ENCODE measurements at regions not wholly inside any gene's neighbourhood (a gene's known extent, or its start where the extent isn't known, plus 50 kb on each side); places are given as distances from the start of the nearest gene placed in this dataset.

DNA sequence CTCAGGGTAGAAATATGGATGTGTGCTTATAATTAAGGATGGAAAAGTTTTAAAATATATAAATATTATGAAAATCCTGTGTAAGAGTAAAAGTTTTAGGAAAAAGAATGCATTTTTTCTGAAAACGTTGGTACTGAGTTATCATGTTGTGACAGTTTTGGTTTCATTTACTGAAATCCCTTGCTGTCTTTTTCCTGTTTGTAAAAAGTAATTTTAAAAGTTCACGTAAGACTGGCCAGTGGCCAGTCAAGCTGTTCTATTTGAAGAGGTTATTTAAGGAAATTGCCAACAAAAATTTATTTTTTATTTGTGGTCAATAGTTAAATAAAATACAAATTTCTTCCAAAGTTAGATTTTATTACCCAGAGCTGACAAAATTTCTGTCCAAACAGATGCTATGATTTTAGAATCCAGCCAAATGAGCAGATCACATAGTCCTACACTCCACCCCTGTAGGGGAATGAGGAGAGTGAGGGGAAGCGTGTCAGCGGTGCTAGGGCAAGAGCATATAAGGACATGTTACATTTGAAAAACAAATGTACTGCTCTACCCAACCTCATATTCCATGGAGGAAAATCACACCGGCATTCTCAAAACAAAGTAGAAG lies 297.8 kb upstream of the TFPI start:
- Histone ChIP-seq H3K4me1 (ENCODE audit: insufficient read depth, insufficient read length) (no peaks in the 10 kb centered on the region), H3K9me3 (ENCODE audit: insufficient read depth, low read length) (no peaks in the 10 kb centered on the region), H3K36me3 (ENCODE audit: insufficient read depth, insufficient read length, low read length) (no peaks in the 10 kb centered on the region), H3K4me3 (ENCODE audit: insufficient read length, low read depth) (no peak overlapping the region), H3K9ac (ENCODE audit: insufficient read length, low read depth) (no peak overlapping the region), H3K27me3 (ENCODE audit: insufficient read depth, insufficient read length) (no peaks in the 10 kb centered on the region)
- TF ChIP-seq YY1 (IDR thresholded peaks at IDR 0.05; ENCODE audit: insufficient read depth, insufficient read length) (no peak), ZNF274 (IDR thresholded peaks at IDR 0.05; ENCODE audit: low read depth, low read length) (no peak), SUZ12 (IDR thresholded peaks at IDR 0.05; ENCODE audit: extremely low read depth, insufficient read depth, insufficient read length) (no peak)
- DNase-seq (ENCODE audit: low read depth, low spot score): no peak

DNA sequence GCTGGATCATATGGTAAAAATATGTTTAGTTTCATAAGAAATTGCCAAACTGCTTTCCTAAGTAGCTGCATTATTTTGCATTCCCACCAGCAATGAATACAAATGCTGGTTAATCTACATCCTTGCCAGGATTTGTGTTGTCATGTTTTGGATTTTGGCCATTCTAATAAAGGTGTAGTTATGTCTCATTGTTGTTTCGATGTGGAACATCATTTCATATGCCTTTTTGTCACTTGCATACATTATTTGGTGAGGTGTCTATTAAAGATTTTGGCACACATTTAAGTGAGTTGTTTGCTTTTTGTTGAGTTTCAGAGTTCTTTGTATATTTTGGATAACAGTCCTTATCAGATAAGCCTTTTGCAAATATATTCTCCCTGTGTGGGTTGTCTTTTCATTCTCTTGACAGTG lies 299.2 kb upstream of the TFPI start:
- H3K36me3 ChIP-seq (ENCODE audit: insufficient read depth, insufficient read length, low read length): no peaks in the 10 kb centered on the region
- no peaks in the 10 kb centered on the region for H3K4me1 ChIP-seq (ENCODE audit: insufficient read depth, insufficient read length)
- no peaks in the 10 kb centered on the region for H3K27me3 ChIP-seq (ENCODE audit: insufficient read depth, insufficient read length)
- DNase-seq (ENCODE audit: low read depth, low spot score): no peak
- no peak for TF ChIP-seq SUZ12 (IDR thresholded peaks at IDR 0.05; ENCODE audit: extremely low read depth, insufficient read depth, insufficient read length)
- no peak overlapping the region for H3K9ac ChIP-seq (ENCODE audit: insufficient read length, low read depth)
- no peaks in the 10 kb centered on the region for H3K9me3 ChIP-seq (ENCODE audit: insufficient read depth, low read length)
- H3K4me3 ChIP-seq (ENCODE audit: insufficient read length, low read depth): no peak overlapping the region

- Histone ChIP-seq H3K36me3 (ENCODE audit: insufficient read depth, insufficient read length, low read length) (no peaks in the 10 kb centered on the region), H3K9me3 (ENCODE audit: insufficient read depth, low read length) (no peaks in the 10 kb centered on the region), H3K4me3 (ENCODE audit: insufficient read length, low read depth) (no peak overlapping the region), H3K4me1 (ENCODE audit: insufficient read depth, insufficient read length) (no peaks in the 10 kb centered on the region), H3K27me3 (ENCODE audit: insufficient read depth, insufficient read length) (no peaks in the 10 kb centered on the region), H3K9ac (ENCODE audit: insufficient read length, low read depth) (no peak overlapping the region)
- TF ChIP-seq ZNF274 (IDR thresholded peaks at IDR 0.05; ENCODE audit: low read depth, low read length) (no peak), SUZ12 (IDR thresholded peaks at IDR 0.05; ENCODE audit: extremely low read depth, insufficient read depth, insufficient read length) (no peak), YY1 (IDR thresholded peaks at IDR 0.05; ENCODE audit: insufficient read depth, insufficient read length) (no peak)
- no peak for DNase-seq (ENCODE audit: low read depth, low spot score)
Measured at GRCh38 chr2:187854801-187855200, 300.6 kb upstream of the TFPI start.

GRCh38 chr2:187855689-187856088 lies 301.5 kb upstream of the TFPI start:
- H3K9ac ChIP-seq (ENCODE audit: insufficient read length, low read depth): no peak overlapping the region
- no peaks in the 10 kb centered on the region for H3K27me3 ChIP-seq (ENCODE audit: insufficient read depth, insufficient read length)
- H3K4me1 ChIP-seq (ENCODE audit: insufficient read depth, insufficient read length): no peaks in the 10 kb centered on the region
- DNase-seq (ENCODE audit: low read depth, low spot score): no peak
- H3K9me3 ChIP-seq (ENCODE audit: insufficient read depth, low read length): no peaks in the 10 kb centered on the region
- TF ChIP-seq YY1 (IDR thresholded peaks at IDR 0.05; ENCODE audit: insufficient read depth, insufficient read length) (no peak), ZNF274 (IDR thresholded peaks at IDR 0.05; ENCODE audit: low read depth, low read length) (no peak), SUZ12 (IDR thresholded peaks at IDR 0.05; ENCODE audit: extremely low read depth, insufficient read depth, insufficient read length) (no peak)
- H3K36me3 ChIP-seq (ENCODE audit: insufficient read depth, insufficient read length, low read length): no peaks in the 10 kb centered on the region
- H3K4me3 ChIP-seq (ENCODE audit: insufficient read length, low read depth): no peak overlapping the region

GRCh38 chr2:187857826-187858225 lies 303.6 kb upstream of the TFPI start:
- no peak overlapping the region for H3K9ac ChIP-seq (ENCODE audit: insufficient read length, low read depth)
- no peaks in the 10 kb centered on the region for H3K9me3 ChIP-seq (ENCODE audit: insufficient read depth, low read length)
- TF ChIP-seq ZNF274 (IDR thresholded peaks at IDR 0.05; ENCODE audit: low read depth, low read length) (no peak), SUZ12 (IDR thresholded peaks at IDR 0.05; ENCODE audit: extremely low read depth, insufficient read depth, insufficient read length) (no peak), YY1 (IDR thresholded peaks at IDR 0.05; ENCODE audit: insufficient read depth, insufficient read length) (no peak)
- no peaks in the 10 kb centered on the region for H3K27me3 ChIP-seq (ENCODE audit: insufficient read depth, insufficient read length)
- DNase-seq (ENCODE audit: low read depth, low spot score): no peak
- no peaks in the 10 kb centered on the region for H3K36me3 ChIP-seq (ENCODE audit: insufficient read depth, insufficient read length, low read length)
- no peaks in the 10 kb centered on the region for H3K4me1 ChIP-seq (ENCODE audit: insufficient read depth, insufficient read length)
- no peak overlapping the region for H3K4me3 ChIP-seq (ENCODE audit: insufficient read length, low read depth)

DNA sequence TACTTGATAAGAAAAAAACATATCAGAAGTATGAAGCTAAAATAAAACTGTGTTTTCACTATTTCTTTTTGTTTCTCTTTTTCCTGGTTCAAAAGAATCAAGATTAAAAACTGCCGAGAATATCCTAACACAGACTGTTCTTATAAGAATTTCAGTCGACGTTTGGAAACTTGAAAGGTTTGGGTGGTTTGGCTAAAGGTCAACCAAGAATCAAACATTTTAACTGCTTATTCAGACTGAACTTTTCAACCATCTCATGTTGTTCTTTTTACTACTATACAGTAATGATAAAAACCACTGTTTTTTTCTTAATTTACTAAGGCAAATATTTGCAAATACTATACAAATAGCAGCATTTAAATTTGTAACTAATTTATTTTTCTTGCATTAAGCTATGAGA lies 308.5 kb upstream of the TFPI start:
- H3K4me1 ChIP-seq (ENCODE audit: insufficient read depth, insufficient read length): no peaks in the 10 kb centered on the region
- H3K9ac ChIP-seq (ENCODE audit: insufficient read length, low read depth): no peak overlapping the region
- no peaks in the 10 kb centered on the region for H3K27me3 ChIP-seq (ENCODE audit: insufficient read depth, insufficient read length)
- no peak for TF ChIP-seq YY1 (IDR thresholded peaks at IDR 0.05; ENCODE audit: insufficient read depth, insufficient read length)
- TF ChIP-seq SUZ12 (IDR thresholded peaks at IDR 0.05; ENCODE audit: extremely low read depth, insufficient read depth, insufficient read length): no peak
- no peak for TF ChIP-seq ZNF274 (IDR thresholded peaks at IDR 0.05; ENCODE audit: low read depth, low read length)
- no peak overlapping the region for H3K4me3 ChIP-seq (ENCODE audit: insufficient read length, low read depth)
- H3K36me3 ChIP-seq (ENCODE audit: insufficient read depth, insufficient read length, low read length): no peaks in the 10 kb centered on the region
- no peaks in the 10 kb centered on the region for H3K9me3 ChIP-seq (ENCODE audit: insufficient read depth, low read length)
- DNase-seq (ENCODE audit: low read depth, low spot score): no peak

DNA sequence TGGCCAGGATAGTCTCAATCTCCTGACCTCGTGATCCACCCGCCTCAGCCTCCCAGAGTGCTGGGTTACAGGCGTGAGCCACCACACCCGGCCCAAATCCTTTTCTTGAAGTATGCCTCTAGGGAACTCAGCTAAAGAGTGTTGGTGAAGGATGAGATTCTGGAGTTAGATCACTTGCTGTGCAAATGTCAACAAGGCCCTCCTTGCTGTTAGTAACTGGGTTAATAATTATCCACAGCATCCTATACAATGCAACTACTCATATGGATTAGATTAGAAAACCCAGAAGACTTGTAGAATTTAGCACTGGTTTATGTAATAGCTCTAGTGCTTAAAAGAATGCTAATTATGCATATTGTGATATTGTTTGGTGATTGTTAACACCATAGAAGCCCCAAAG lies 310.8 kb upstream of the TFPI start:
- no peak overlapping the region for H3K9ac ChIP-seq (ENCODE audit: insufficient read length, low read depth)
- H3K27me3 ChIP-seq (ENCODE audit: insufficient read depth, insufficient read length): no peaks in the 10 kb centered on the region
- H3K9me3 ChIP-seq (ENCODE audit: insufficient read depth, low read length): no peaks in the 10 kb centered on the region
- TF ChIP-seq SUZ12 (IDR thresholded peaks at IDR 0.05; ENCODE audit: extremely low read depth, insufficient read depth, insufficient read length): no peak
- no peak for TF ChIP-seq ZNF274 (IDR thresholded peaks at IDR 0.05; ENCODE audit: low read depth, low read length)
- no peak for TF ChIP-seq YY1 (IDR thresholded peaks at IDR 0.05; ENCODE audit: insufficient read depth, insufficient read length)
- H3K4me3 ChIP-seq (ENCODE audit: insufficient read length, low read depth): no peak overlapping the region
- no peaks in the 10 kb centered on the region for H3K4me1 ChIP-seq (ENCODE audit: insufficient read depth, insufficient read length)
- H3K36me3 ChIP-seq (ENCODE audit: insufficient read depth, insufficient read length, low read length): no peaks in the 10 kb centered on the region
- no peak for DNase-seq (ENCODE audit: low read depth, low spot score)
